ENCODE measurements at regions not wholly inside any gene's neighbourhood (a gene's known extent, or its start where the extent isn't known, plus 50 kb on each side); places are given as distances from the start of the nearest gene placed in this dataset.

GRCh38 chr11:92894197-92894596 lies 75.3 kb upstream of the MTNR1B start:
- Histone ChIP-seq H3K36me3 (ENCODE audit: control insufficient read depth, insufficient read depth, low read length) (no peaks in the 10 kb centered on the region), H3K4me3 (ENCODE audit: low read depth, low read length) (no peak overlapping the region), H3K27me3 (ENCODE audit: control insufficient read depth, insufficient read depth, low read length) (no peaks in the 10 kb centered on the region)
- DNase-seq (ENCODE audit: low read depth), result no peak
- no peak for TF ChIP-seq CTCF (IDR thresholded peaks at IDR 0.05; ENCODE audit: insufficient read depth, low read length, poor library complexity, severe bottlenecking)

DNA sequence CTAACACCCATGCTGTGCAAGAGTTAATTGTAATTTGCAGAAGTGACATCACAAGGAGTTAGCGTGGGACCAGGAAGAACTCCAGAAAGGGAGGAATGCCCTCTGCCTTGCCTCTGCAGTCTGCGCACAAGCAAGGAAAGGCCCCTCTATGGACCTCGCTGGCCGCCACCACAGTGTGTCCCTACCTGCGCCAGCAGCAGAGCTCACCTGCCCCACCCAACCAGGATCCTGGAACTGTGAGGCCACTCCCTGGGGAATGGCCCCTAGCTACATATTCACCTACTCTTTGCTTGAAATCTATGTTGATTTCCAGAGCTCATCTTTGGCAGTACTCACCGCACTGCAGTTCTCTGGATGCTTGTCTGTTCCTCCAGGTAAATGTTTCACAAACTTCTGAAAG lies 72.0 kb upstream of the MTNR1B start:
- no peak for TF ChIP-seq CTCF (IDR thresholded peaks at IDR 0.05; ENCODE audit: insufficient read depth, low read length, poor library complexity, severe bottlenecking)
- Histone ChIP-seq H3K36me3 (ENCODE audit: control insufficient read depth, insufficient read depth, low read length) (no peaks in the 10 kb centered on the region), H3K4me3 (ENCODE audit: low read depth, low read length) (no peak overlapping the region), H3K27me3 (ENCODE audit: control insufficient read depth, insufficient read depth, low read length) (no peaks in the 10 kb centered on the region)
- no peak for DNase-seq (ENCODE audit: low read depth)

DNA sequence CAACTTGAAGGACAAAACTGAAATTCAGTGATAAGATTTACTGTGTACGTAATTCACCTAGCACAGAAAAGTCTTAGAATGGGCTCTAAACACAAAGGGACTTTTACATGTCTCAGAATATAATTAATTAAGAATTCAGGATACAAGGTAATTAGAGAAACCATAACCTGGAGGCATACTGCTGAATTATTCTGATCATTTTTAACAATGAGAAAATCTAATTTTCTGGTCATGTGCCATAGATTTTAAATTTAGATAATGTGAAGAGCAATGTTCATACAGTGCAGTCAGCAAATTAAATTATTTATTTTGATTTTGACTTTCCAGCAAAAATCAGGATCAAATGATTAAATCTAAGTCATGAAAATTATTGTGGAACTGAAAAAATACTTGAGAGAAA lies 67.0 kb upstream of the MTNR1B start:
- H3K36me3 ChIP-seq (ENCODE audit: control insufficient read depth, insufficient read depth, low read length), result no peaks in the 10 kb centered on the region
- no peak for TF ChIP-seq CTCF (IDR thresholded peaks at IDR 0.05; ENCODE audit: insufficient read depth, low read length, poor library complexity, severe bottlenecking)
- no peak for DNase-seq (ENCODE audit: low read depth)
- no peak overlapping the region for H3K4me3 ChIP-seq (ENCODE audit: low read depth, low read length)
- no peaks in the 10 kb centered on the region for H3K27me3 ChIP-seq (ENCODE audit: control insufficient read depth, insufficient read depth, low read length)

DNA sequence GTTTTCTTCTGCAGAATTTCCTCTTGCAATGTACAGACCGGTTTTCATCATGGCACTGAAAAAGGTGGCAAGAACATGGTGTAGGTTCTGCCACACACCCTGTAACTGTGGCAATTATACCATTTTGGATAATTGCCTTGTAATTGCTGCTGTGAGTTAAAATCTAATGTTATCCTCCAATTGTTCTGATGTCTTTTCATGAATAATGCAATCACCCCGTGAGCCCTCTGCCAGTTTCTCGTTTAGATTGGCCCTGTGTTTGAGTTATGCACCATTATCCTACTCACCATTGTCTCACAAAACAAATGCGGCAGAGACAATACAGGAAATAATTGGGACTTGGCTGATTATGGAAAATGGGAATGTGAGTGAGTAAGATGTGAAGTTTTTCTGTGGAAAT lies 61.8 kb upstream of the MTNR1B start:
- no peaks in the 10 kb centered on the region for H3K36me3 ChIP-seq (ENCODE audit: control insufficient read depth, insufficient read depth, low read length)
- no peak for TF ChIP-seq CTCF (IDR thresholded peaks at IDR 0.05; ENCODE audit: insufficient read depth, low read length, poor library complexity, severe bottlenecking)
- H3K27me3 ChIP-seq (ENCODE audit: control insufficient read depth, insufficient read depth, low read length), result no peaks in the 10 kb centered on the region
- H3K4me3 ChIP-seq (ENCODE audit: low read depth, low read length), result no peak overlapping the region
- DNase-seq (ENCODE audit: low read depth), result no peak

DNA sequence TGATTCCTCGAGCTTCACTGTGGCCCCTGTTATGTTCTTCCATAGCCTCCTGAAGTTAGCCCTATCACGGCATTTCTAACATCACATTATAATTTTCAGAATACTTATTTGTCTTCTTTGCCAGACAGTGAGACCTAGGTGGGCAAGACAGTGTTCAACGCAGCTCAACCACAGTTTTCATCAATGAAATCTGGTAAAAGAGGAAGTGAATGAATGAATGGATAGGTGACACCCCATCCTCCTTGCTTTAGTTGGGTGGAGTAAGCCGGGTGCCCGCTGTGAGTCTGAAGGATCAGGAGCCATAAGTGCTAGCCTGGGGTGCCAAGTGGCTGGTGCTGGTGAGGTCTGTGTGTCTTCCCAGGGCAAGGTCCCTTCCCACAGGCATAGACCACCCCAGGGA lies 60.2 kb upstream of the MTNR1B start:
- Histone ChIP-seq H3K27me3 (ENCODE audit: control insufficient read depth, insufficient read depth, low read length) (no peaks in the 10 kb centered on the region), H3K4me3 (ENCODE audit: low read depth, low read length) (no peak overlapping the region), H3K36me3 (ENCODE audit: control insufficient read depth, insufficient read depth, low read length) (no peaks in the 10 kb centered on the region)
- TF ChIP-seq CTCF (IDR thresholded peaks at IDR 0.05; ENCODE audit: insufficient read depth, low read length, poor library complexity, severe bottlenecking), result no peak
- no peak for DNase-seq (ENCODE audit: low read depth)

- no peak overlapping the region for H3K4me3 ChIP-seq (ENCODE audit: low read depth, low read length)
- H3K36me3 ChIP-seq (ENCODE audit: control insufficient read depth, insufficient read depth, low read length), result no peaks in the 10 kb centered on the region
- DNase-seq (ENCODE audit: low read depth), result no peak
- H3K27me3 ChIP-seq (ENCODE audit: control insufficient read depth, insufficient read depth, low read length), result no peaks in the 10 kb centered on the region
- no peak for TF ChIP-seq CTCF (IDR thresholded peaks at IDR 0.05; ENCODE audit: insufficient read depth, low read length, poor library complexity, severe bottlenecking)
Measured at GRCh38 chr11:92911478-92911877, 58.0 kb upstream of the MTNR1B start.
